GM21737 (cell line): ENCODE measurements at regions not wholly inside any gene's neighbourhood (a gene's known extent, or its start where the extent isn't known, plus 50 kb on each side); places are given as distances from the start of the nearest gene placed in this dataset.
A peak's percentile ranks its signal among the peaks of the same experiment; 100 is the strongest.

Source experiments
- ATAC-seq: cut with Tn5 transposase; IDR thresholded peaks from one replicate; pipeline ENCODE4 v1.9.1; 2021; ENCODE audit warnings: mild to moderate bottlenecking, moderate library complexity; ENCODE audit not compliant: unreplicated experiment

DNA sequence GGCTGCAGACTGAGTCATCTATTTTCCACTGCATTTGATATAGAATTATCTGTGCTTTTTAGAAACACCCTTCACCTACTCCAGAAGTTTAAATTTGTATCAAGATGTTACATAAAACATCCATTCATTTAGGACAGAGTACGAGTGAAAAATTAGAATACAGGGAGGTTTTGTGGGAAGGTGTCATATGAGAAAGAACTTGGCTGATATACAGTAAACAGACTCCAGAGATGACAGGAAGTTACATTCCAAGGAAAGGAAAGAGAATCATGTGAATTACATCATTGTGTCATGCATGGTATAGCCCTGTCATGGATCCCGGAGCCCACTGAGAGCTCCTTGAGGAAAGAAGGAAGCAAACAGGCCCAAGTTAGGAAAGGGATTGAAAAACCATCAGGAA, 341.5 kb upstream of the PKDCC start:
- ATAC-seq = no peak

DNA sequence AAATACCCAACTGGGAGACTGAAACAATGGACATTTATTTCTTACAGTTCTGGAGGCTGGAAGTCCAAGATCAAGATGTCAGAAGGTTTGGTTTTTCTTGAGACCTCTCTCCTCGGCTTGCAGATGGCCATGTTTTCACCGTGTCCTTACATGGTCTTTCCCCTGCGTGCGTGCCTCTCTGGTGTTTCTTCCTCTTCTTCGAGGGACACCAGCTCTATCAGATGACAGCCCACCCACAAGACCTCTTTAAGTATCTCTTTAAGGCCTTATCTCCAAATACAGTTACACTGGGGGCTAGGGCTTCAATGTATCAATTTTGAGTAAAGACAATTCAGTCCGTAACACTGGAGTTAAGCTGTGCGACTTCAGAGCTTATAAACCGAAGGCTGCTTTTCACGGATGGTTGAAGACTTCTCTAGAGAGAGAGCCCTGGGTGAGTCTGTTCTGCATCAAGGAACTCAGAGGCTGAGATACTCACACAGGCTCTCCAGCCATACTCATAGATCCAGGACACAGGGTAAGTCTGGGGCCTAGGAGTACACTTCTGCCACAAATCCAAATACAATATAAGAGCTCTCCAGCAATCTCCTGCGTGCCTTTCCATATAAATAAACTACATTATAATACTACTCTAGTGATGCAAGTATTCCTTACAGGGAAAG, 339.9 kb upstream of the PKDCC start:
- ATAC-seq = no peak

DNA sequence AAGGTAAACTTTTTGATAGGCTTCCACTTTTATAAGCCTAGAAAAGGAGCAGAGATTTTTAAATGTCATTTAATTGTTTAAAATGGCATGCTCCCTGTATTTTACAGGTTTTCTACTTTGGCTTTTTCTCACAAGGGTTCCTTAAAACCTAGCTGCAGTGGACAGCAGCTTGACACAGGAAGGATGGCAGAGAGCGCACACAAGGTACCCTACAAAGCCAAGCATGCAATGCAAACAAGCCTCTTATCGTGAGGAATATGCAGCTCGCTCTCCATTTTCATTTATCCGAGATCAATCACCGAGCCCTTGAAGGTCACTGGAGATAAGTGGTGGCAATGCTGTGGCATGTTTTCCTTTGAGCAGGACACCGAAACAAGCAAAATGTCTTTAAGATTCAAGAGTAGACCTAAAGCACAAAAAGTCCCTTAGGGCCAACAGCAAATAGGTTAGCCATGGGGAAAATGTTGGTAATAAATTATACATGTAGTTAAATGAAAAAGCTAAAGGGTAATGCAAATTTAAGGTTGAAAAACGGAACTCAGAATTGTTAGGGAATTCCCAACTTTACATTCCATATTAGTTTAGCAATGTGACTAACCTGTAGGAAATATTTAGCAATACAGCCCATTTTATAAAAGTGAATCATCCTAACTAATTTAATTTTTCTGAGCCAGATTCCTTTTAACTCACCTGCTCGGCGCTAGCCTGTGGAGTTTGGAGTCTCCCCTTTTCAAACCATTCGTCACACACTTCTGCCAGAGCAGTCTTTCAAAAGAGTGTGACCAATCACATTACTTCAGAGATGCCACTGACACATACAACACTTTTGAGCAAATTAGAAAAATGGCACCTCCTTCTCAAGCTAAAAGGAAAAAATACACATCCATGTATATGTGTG, 337.9 kb upstream of the PKDCC start:
- ATAC-seq = no peak

DNA sequence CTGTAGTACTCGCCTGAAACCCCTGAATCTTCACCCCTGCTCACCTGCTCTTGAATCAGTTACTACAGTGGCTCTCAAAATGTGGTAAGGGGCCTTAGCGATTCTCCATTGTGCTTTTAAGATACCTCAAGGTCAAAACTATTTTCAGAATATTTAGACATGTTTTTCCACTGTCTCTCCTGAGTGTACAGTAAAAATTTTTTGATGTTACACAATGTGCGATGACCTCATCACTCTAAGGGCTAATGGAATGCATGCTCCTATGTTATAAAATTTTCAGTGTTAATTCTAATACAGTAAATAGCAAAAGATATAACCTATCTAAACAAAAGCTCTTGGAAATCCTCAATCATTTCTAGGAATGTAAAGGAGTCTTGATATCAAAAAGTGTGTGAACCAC, 336.9 kb upstream of the PKDCC start:
- no peak for ATAC-seq

DNA sequence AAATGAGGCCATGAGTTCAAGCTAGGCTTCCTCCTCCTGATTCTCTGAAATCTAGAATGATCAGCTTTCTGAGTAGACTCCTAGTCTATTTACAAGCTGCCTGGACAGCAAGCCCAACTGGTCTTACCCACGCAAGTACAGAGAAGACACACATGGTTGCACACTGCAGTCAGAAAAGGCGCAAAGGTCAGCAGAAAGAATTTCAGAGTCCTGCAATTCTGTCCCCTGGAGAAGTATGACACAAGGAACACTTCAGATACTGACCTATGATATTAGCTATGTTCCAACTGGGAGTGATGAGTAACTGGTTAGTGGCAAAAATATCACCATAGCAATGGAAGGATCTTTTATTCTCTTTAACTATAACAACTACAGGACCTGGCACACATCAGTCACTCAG, 336.1 kb upstream of the PKDCC start:
- no peak for ATAC-seq

DNA sequence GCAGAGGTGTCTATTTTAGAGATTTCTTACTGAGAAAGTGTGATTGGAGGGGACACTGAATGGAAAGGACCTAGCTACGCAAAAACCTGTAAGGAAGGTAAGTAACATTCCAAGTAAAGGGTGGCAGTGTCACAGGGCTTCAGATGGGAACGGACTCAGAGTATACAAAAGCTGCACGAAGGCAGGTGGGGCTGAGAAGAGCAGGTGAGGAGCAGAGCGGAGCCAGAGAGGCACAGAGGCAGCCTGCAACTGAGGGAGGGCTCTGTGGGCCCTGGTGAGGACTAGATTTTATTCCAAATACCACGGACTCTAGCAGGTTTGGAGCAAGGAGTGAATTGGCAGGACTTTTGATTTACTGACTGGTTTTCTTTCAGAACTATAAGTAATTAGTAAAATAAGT, 331.3 kb upstream of the PKDCC start:
- ATAC-seq = no peak

DNA sequence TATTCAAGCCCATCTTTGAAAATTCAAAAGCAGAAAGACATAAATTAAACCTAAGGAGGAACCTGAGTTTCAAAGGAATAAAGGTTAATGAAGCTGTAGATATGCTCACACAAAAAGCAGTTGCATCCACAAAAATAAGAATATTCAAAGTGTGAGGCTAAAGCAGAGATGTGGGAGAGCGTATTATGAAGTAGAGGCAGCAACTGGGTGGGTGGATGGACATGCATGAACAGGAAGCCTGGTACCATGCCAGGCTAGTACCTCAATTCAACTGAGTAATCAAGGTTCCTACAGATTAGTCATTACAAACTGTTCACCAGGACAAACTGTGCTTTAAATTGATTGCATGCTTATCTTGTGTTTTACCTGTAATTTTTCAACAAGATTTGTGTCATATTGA, 330.0 kb upstream of the PKDCC start:
- ATAC-seq = no peak

DNA sequence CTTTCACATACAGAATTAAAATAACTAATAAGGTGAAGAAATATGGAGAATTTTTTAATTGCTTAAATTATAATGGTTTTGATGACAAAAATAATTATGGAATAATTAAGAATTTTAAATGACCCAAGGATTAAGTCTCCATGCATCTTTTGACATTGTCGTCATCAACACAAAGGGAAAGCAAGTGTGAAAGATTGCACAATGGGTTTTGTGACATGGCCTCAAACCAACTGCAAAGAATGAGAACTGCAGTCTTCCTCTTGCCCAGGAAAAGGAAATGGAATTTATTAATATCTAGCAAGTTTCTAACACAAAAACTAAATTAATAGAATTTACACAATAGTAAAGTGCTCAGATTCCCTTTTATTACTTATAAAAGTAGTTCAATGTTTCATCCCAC, 329.1 kb upstream of the PKDCC start:
- no peak for ATAC-seq

DNA sequence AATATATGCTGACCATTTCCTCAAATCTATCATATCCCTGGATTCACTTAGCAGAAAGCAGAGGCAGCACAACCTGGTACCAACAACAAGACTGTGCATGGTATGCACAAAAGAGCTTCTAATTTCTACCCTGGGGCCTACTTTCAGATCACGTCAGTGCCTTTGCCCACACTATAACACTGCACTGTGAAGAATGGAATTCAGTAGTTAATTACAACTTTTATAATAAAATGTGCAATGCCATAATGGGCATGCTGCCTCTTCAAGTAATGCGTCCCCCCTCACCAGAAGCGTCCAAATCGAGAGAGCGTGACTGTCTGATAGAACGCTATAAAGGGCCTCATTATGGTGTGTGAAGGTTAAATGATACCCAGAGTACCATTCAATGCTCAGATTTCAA, 328.1 kb upstream of the PKDCC start:
- no peak for ATAC-seq

DNA sequence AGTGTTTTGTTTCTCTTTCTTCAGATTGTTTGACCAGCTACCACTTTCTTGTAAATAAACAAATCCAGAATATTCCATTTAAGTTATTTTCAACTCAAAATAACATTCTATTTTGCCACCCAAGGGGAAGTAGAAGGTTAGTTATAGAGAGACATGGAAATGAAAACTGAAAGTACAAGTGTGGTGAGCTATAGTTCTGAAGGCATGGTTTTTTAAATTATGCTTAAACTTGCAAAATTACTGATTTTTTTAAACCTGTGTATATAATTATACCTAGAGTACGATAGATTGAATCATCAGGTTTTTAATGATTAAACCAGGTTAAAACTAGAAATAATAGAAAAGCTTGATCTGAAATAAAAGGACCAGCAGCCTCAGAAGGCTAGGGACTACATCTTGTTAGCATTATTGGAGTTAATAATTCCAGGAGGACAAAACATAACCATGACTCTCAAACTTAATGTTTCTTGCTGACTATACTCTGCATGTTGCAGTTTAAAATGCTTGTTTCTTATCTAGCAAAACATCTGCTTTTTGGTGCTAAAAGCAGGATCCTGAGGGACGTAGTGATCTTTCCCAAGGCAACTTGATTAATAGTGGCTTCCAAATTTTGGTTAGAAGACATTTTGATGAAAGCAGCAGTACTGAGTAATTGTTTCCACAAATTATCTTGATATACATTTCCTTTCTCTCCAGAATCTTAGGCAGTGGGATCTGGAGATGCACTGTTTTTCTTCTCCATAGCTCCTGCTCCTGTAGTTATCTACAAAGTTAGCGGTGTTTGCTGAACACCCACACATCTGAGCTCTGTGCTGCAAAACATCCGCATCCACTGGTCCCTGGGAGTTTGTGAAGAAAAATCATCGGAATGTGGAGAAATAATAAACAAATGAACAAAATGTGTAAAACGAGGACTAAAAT, 327.2 kb upstream of the PKDCC start:
- peak; percentile 49 for ATAC-seq

DNA sequence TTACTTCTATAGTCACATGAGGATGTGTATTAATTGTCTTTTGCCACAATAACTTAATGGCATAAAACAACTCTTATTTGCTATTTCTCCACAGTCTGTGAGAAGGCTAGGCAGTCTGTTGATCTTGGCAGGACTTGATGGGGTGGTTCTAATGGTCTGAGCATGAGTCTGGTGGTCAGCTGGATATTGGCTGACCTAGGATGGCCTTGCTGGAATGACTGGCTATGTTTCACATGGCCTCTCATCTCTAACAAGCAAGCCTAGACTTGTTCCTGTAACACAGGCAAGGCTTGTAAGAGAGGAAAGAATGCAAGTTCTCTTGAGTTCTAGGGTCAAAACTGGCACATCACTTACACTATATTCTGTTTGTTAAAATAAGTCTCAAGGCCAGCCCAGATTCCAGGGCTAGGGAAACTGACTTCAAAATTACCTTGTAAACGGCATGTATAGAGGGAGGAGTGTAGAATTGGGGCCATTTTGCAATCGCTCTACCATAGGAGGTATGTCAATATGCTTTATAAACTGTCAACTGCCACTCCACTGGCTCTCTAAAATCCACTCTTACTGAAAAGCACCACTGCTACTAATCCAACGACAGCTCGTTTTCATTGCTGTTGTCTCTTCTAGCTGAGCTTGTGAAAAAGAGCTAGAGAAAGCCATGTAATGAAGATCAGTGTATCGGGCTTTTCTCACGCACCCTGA, 325.0 kb upstream of the PKDCC start:
- ATAC-seq = no peak

DNA sequence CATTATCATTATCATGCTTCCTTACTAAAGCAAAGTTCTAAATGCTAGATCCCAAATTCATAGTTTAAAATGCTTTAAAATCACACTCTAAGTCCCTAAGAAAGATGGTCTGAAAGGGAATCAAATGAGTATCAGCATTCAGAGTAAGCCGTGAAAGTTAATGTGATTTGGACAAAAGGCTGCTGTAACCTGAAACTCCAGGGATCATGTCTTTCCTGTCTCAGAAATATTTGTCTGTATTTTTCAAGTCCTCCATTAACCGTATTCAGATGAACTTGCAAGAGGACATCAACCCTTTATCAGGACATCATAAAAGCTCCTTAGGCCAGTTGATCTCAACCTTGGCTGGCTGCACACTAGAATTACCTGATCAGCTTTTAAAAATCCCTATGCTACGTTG, 324.3 kb upstream of the PKDCC start:
- no peak for ATAC-seq

DNA sequence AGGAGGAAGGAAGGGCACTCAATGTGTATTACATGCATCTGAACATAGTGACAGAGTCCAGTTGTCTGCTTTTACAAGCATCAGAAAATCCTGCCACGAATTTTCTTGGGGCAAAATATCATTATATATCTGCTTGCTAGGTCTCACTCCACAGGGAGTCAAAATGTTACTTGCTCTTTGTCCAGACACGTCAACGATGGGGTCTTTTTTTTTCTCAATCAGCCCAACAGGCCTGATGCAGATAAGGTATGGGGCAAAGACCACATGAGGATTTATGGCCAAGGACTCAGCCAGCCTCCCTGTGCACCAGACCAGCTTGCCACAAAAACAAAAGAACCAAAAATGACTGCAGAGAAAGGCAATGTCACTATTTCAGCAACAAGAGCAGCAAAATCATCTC, 323.4 kb upstream of the PKDCC start:
- no peak for ATAC-seq

DNA sequence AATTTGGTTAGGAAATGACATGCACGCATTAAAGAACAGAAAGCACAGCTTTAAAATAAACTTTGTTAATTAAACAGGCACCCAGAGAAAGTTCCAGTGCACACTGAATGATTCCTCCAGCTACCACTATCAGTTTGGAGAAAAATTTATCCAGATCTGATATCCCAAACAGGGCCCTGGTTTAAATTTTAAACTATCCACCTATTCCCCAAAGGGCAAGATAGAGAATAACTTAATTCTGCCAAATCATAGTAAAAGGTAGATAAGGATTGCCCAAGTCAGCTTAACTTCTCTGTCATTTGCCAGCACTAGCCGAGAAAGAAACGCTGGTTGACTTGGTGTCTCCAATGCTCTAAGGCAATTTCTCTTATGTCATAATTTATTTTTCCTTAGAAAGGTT, 321.9 kb upstream of the PKDCC start:
- ATAC-seq = no peak

DNA sequence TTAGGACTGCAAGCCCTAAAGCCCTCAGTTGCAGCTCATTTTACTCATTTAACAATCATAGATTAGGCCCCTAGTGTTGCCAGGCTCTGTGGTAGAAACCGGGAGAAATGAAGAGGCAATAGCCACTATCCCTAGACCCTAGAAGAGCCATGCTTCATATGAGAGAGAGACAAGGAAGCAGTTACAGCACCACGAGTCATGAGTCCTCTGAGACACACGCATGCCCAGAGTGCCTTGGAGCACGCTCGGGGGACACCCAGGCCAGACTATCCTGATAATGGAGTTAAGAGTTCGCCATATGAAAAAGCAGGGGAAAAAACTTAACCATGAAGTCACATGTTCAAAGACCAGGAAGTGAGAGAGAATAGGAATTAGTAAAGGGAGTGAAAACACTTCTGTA, 321.5 kb upstream of the PKDCC start:
- ATAC-seq = no peak

DNA sequence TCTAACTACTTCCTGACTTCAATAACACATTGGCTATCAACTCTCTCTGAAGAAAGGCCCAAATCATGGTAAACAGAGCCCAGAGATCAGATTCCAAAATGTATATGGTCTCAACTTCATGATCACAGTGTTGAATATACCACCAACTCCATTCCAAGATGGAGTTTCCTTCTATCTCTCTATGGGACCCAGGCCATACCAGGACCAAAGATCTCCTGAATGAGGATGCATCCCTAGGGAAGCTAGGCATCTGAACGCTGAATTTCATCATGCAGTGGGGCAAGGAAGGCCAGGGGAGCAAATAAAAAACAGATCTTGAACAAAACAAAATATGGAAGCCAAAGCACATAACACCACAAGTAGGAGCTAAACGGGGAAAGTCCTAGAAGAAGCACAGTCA, 320.7 kb upstream of the PKDCC start:
- ATAC-seq = no peak

DNA sequence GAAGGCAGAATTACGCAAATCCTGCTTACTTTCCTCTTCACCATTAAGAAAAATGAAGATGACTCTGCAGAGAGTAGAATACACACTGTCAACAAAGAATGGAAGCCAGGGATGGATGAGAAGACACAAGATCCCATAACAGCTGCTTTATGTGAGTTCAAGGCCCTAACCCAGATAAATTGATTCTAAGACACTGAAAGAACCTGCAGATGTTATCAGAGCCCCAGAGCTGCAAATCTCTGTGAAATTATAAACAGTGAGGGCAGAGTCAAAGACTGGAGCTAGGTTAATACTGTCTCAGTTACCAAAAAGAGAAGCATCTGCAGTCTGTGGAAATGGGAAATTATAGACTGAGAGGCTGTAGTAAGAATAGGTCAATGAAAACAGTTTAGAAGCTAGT, 320.1 kb upstream of the PKDCC start:
- no peak for ATAC-seq

DNA sequence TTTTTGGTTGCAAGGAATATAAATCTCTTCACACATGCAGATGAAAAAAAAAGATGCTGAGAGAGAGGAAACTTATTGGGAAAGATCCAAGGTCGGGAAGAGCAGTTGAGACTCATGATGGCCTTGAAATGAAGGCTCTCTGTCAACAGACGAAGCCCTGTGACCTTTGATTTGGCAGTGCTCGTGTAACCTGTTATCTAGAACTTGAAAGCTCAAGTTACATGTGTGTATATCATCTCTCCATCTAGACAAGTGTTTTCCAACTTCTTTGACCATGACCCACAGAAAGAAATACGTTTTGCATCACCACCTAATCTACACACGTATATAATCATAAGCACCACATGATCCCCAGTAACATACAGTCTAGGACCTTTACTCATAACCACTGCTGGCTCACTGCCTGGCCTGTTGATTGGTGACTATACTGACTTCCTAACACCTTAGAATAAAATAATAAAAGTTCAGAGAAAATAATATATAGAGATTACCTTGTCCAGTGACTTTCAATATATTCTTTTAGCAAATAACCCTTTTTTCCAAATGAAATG, 319.0 kb upstream of the PKDCC start:
- no peak for ATAC-seq

DNA sequence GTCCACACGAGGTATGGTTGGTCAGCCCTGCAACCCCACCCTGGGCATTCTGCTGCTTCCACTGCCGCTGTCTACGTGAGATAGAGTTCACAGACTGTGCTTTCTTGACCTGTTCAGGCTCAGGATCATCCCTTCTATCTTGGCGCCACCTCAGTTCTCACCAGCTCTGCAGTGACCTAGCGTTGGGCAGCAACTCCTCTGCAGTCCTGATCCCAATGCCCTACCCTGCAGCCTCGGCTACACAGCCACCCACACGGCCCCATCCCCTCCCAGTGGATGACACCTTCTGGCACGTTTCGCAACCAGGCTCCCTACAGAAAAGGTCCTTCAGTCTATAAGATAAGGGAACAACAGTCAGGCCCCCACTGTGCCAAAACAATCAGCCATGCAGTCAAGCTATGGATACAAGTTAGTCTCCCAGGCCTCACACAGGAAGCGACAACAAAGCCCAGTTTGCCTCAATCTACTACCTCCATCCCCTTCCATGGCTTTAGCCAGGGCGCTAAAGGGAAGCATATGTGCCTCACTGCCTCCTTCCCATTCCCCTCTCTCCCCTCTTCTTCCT, 317.9 kb upstream of the PKDCC start:
- no peak for ATAC-seq

DNA sequence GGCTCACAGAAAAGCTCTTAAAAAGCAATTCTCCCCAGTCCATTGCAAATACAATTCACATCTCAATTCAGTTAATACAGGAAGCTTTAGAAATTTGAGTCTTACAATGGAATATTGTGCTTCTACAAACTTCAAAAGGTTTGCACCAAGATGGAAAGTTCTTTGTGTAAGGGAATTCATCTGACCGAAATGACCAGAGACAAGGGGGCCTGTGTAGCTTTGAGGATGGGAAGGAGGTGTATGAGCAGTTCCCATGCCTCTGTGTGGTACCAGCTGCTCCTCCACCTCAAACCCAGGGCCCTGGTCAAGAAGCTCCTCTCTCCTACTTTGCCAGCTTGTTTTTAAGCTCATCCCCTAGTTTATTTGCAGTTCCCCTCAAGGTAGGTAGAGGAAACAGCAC, 312.8 kb upstream of the PKDCC start:
- no peak for ATAC-seq
